ENCODE measurements at regions not wholly inside any gene's neighbourhood (a gene's known extent, or its start where the extent isn't known, plus 50 kb on each side); places are given as distances from the start of the nearest gene placed in this dataset.

GRCh38 chr9:102038006-102038405 is 299.6 kb upstream of the GRIN3A start:
- H3K4me3 Mint-ChIP-seq: no peak overlapping the region
- no peak for DNase-seq (ENCODE audit: low spot score)
- no peaks in the 10 kb centered on the region for H3K27me3 Mint-ChIP-seq (ENCODE audit: insufficient read depth)
- H3K27ac Mint-ChIP-seq: no peak overlapping the region
- no peaks in the 10 kb centered on the region for H3K4me1 Mint-ChIP-seq (ENCODE audit: low read depth)
- H3K36me3 Mint-ChIP-seq (ENCODE audit: low read depth): no peaks in the 10 kb centered on the region
- intact Hi-C loops (cut with micrococcal nuclease): no loop called here
- H3K9me3 Mint-ChIP-seq: no peaks in the 10 kb centered on the region

GRCh38 chr9:102035929-102036328 is 297.5 kb upstream of the GRIN3A start:
- no peak for DNase-seq (ENCODE audit: low spot score)
- no peak overlapping the region for H3K27ac Mint-ChIP-seq
- intact Hi-C loops (cut with micrococcal nuclease): no loop called here
- no peaks in the 10 kb centered on the region for H3K27me3 Mint-ChIP-seq (ENCODE audit: insufficient read depth)
- H3K9me3 Mint-ChIP-seq: no peaks in the 10 kb centered on the region
- no peak overlapping the region for H3K4me3 Mint-ChIP-seq
- H3K4me1 Mint-ChIP-seq (ENCODE audit: low read depth): no peaks in the 10 kb centered on the region
- H3K36me3 Mint-ChIP-seq (ENCODE audit: low read depth): no peaks in the 10 kb centered on the region

DNA sequence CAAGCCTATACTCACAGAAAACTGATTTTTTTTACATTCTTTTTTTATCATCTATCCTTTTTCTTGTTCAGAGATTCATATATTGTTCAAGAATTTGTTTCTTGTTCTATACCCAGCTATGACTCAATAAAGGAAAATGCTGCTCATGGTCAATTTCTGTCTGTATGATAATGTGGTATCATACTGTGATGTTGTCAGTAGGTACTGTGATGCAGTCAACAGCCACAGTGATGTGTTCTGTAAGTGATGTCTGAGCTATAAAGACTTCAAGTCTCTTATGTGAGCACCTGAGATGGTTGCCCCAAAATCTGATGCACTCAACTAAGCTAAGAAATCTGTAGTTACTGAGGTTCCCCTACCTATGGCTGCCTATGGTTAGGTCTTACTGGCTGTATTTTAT is 294.2 kb upstream of the GRIN3A start:
- H3K4me1 Mint-ChIP-seq (ENCODE audit: low read depth): no peaks in the 10 kb centered on the region
- no peak overlapping the region for H3K4me3 Mint-ChIP-seq
- H3K27me3 Mint-ChIP-seq (ENCODE audit: insufficient read depth): no peaks in the 10 kb centered on the region
- H3K9me3 Mint-ChIP-seq: no peaks in the 10 kb centered on the region
- intact Hi-C loops (cut with micrococcal nuclease): no loop called here
- no peak for DNase-seq (ENCODE audit: low spot score)
- no peaks in the 10 kb centered on the region for H3K36me3 Mint-ChIP-seq (ENCODE audit: low read depth)
- no peak overlapping the region for H3K27ac Mint-ChIP-seq

GRCh38 chr9:102000956-102001355 is 262.5 kb upstream of the GRIN3A start:
- H3K4me1 Mint-ChIP-seq (ENCODE audit: low read depth): no peaks in the 10 kb centered on the region
- no peaks in the 10 kb centered on the region for H3K27me3 Mint-ChIP-seq (ENCODE audit: insufficient read depth)
- intact Hi-C loops (cut with micrococcal nuclease): no loop called here
- H3K27ac Mint-ChIP-seq: no peak overlapping the region
- H3K36me3 Mint-ChIP-seq (ENCODE audit: low read depth): no peaks in the 10 kb centered on the region
- H3K4me3 Mint-ChIP-seq: no peak overlapping the region
- no peaks in the 10 kb centered on the region for H3K9me3 Mint-ChIP-seq
- DNase-seq (ENCODE audit: low spot score): no peak

DNA sequence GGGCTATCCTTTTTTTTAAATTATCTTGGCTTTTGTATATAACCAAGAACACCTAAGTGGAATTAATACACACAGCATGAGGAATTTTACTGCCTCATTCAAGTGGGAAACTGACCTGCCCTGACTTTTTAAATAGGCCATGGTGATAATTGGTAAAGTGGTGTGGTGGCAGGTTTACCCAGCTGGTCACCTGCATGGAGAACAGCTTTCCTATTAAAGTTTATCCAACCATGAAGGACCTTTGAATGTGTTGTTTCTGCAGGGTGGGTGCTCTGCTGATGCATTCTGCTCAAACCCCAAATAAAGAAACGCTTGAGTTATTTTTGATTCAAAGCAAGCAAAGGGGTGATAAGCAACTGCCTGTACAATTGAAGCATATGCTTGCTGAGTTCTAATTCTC is 261.0 kb upstream of the GRIN3A start:
- Mint-ChIP-seq H3K27me3 (ENCODE audit: insufficient read depth) (no peaks in the 10 kb centered on the region), H3K4me3 (no peak overlapping the region), H3K4me1 (ENCODE audit: low read depth) (no peaks in the 10 kb centered on the region), H3K27ac (no peak overlapping the region), H3K36me3 (ENCODE audit: low read depth) (no peaks in the 10 kb centered on the region), H3K9me3 (no peaks in the 10 kb centered on the region)
- no peak for DNase-seq (ENCODE audit: low spot score)
- intact Hi-C loops (cut with micrococcal nuclease): no loop called here

- H3K4me1 Mint-ChIP-seq (ENCODE audit: low read depth): no peaks in the 10 kb centered on the region
- intact Hi-C loops (cut with micrococcal nuclease): no loop called here
- no peak for DNase-seq (ENCODE audit: low spot score)
- no peaks in the 10 kb centered on the region for H3K36me3 Mint-ChIP-seq (ENCODE audit: low read depth)
- no peaks in the 10 kb centered on the region for H3K27me3 Mint-ChIP-seq (ENCODE audit: insufficient read depth)
- H3K4me3 Mint-ChIP-seq: no peak overlapping the region
- no peak overlapping the region for H3K27ac Mint-ChIP-seq
- no peaks in the 10 kb centered on the region for H3K9me3 Mint-ChIP-seq
Measured at GRCh38 chr9:101995231-101995630, 256.8 kb upstream of the GRIN3A start.

DNA sequence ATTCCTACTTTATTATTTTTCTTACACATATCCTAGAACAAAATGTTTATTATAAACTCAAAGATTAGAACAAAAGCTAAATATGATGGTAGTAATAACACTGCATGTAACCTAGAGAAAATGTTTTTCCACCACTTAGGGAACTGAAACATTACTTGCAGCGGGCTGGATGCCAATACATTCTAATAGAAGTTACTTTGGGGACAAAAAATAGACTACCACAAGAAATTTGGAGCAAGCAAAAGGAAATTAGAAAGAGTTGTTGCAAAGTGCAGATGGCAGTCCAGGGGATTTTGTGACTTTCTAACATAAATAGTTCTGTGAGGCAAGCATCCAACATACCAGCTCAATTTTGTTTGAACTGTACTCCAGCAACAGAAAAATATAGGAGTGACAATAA is 255.3 kb upstream of the GRIN3A start:
- Mint-ChIP-seq H3K36me3 (ENCODE audit: low read depth) (no peaks in the 10 kb centered on the region), H3K27ac (no peak overlapping the region), H3K9me3 (no peaks in the 10 kb centered on the region), H3K27me3 (ENCODE audit: insufficient read depth) (no peaks in the 10 kb centered on the region), H3K4me3 (no peak overlapping the region), H3K4me1 (ENCODE audit: low read depth) (no peaks in the 10 kb centered on the region)
- intact Hi-C loops (cut with micrococcal nuclease): no loop called here
- DNase-seq (ENCODE audit: low spot score): no peak

DNA sequence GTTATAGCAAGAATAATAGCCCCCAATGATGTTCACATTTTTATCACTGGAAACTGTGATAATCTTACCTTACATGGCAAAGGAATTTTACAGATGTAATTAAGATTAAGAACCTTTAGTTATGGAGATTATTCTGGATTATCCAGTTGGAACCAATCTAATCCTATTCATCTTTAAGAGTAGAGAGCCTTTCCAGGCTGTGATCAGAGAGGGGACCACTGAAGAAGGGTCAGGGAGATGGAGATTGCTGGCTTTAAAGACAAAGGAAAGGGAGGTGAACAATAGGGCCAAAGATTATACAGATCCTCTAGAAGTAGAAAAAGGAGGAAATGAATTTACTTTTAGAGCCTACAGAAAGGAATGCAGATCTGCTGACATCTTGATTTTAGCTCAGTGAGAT is 253.5 kb upstream of the GRIN3A start:
- Mint-ChIP-seq H3K9me3 (no peaks in the 10 kb centered on the region), H3K27ac (no peak overlapping the region), H3K4me3 (no peak overlapping the region), H3K36me3 (ENCODE audit: low read depth) (no peaks in the 10 kb centered on the region), H3K4me1 (ENCODE audit: low read depth) (no peaks in the 10 kb centered on the region), H3K27me3 (ENCODE audit: insufficient read depth) (no peaks in the 10 kb centered on the region)
- intact Hi-C loops (cut with micrococcal nuclease): no loop called here
- no peak for DNase-seq (ENCODE audit: low spot score)

GRCh38 chr9:101977614-101978210 is 239.3 kb upstream of the GRIN3A start:
- Mint-ChIP-seq H3K4me3 (no peak overlapping the region), H3K9me3 (no peaks in the 10 kb centered on the region), H3K27ac (no peak overlapping the region), H3K27me3 (ENCODE audit: insufficient read depth) (no peaks in the 10 kb centered on the region), H3K36me3 (ENCODE audit: low read depth) (no peaks in the 10 kb centered on the region), H3K4me1 (ENCODE audit: low read depth) (no peaks in the 10 kb centered on the region)
- DNase-seq (ENCODE audit: low spot score): no peak
- intact Hi-C loops (cut with micrococcal nuclease): no loop called here

GRCh38 chr9:101970609-101971008 is 232.2 kb upstream of the GRIN3A start:
- H3K4me3 Mint-ChIP-seq: no peak overlapping the region
- no peaks in the 10 kb centered on the region for H3K27me3 Mint-ChIP-seq (ENCODE audit: insufficient read depth)
- no peaks in the 10 kb centered on the region for H3K36me3 Mint-ChIP-seq (ENCODE audit: low read depth)
- no peaks in the 10 kb centered on the region for H3K4me1 Mint-ChIP-seq (ENCODE audit: low read depth)
- H3K9me3 Mint-ChIP-seq: no peaks in the 10 kb centered on the region
- intact Hi-C loops (cut with micrococcal nuclease): no loop called here
- no peak for DNase-seq (ENCODE audit: low spot score)
- H3K27ac Mint-ChIP-seq: no peak overlapping the region

DNA sequence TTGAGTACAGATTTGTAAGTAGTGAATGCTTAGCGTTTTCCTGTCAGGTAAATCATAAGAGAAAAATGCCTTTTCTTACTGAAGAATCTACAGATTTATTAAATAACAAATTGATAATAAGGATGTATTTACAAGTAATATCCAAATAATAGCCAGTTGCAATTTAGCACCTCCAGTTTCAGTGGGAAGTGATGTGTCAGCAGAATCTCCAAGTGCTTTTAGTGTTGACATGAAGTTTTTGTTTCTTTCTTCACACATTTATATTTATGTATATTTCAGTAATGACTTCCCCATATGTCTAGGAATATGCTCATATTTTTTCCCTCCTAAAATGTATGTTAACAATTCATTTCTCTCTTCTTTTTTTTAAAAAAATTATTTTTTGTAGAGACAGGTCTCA is 229.9 kb upstream of the GRIN3A start:
- H3K4me3 Mint-ChIP-seq: no peak overlapping the region
- H3K4me1 Mint-ChIP-seq (ENCODE audit: low read depth): no peaks in the 10 kb centered on the region
- intact Hi-C loops (cut with micrococcal nuclease): no loop called here
- H3K27me3 Mint-ChIP-seq (ENCODE audit: insufficient read depth): no peaks in the 10 kb centered on the region
- no peak for DNase-seq (ENCODE audit: low spot score)
- H3K27ac Mint-ChIP-seq: no peak overlapping the region
- no peaks in the 10 kb centered on the region for H3K36me3 Mint-ChIP-seq (ENCODE audit: low read depth)
- H3K9me3 Mint-ChIP-seq: no peaks in the 10 kb centered on the region

DNA sequence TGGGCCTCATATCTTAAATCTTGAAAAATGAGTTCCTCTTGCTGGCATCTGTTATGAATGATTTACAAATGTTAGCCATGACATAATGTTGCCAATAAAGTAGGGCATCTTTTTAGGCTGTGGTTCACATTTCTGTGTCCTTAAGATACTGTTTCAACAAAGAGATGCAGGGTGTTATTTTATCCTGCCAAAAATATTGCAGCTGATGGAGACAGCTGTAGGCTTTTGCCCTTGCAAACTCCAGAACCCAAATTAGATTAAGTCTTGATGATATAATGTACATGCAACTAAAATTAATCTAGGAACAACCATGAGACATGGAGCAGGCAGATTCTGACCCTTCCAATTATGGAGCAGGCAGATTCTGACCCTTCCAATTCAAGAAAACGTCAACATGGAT is 228.2 kb upstream of the GRIN3A start:
- no peaks in the 10 kb centered on the region for H3K27me3 Mint-ChIP-seq (ENCODE audit: insufficient read depth)
- no peaks in the 10 kb centered on the region for H3K4me1 Mint-ChIP-seq (ENCODE audit: low read depth)
- intact Hi-C loops (cut with micrococcal nuclease): no loop called here
- no peak overlapping the region for H3K4me3 Mint-ChIP-seq
- no peaks in the 10 kb centered on the region for H3K9me3 Mint-ChIP-seq
- no peak for DNase-seq (ENCODE audit: low spot score)
- H3K36me3 Mint-ChIP-seq (ENCODE audit: low read depth): no peaks in the 10 kb centered on the region
- no peak overlapping the region for H3K27ac Mint-ChIP-seq

GRCh38 chr9:101957705-101958104 is 219.3 kb upstream of the GRIN3A start:
- intact Hi-C loops (cut with micrococcal nuclease): no loop called here
- DNase-seq (ENCODE audit: low spot score): no peak
- Mint-ChIP-seq H3K4me3 (no peak overlapping the region), H3K27ac (no peak overlapping the region), H3K4me1 (ENCODE audit: low read depth) (no peaks in the 10 kb centered on the region), H3K9me3 (no peaks in the 10 kb centered on the region), H3K27me3 (ENCODE audit: insufficient read depth) (no peaks in the 10 kb centered on the region), H3K36me3 (ENCODE audit: low read depth) (no peaks in the 10 kb centered on the region)

- no peak overlapping the region for H3K4me3 Mint-ChIP-seq
- no peaks in the 10 kb centered on the region for H3K36me3 Mint-ChIP-seq (ENCODE audit: low read depth)
- H3K27ac Mint-ChIP-seq: no peak overlapping the region
- no peaks in the 10 kb centered on the region for H3K9me3 Mint-ChIP-seq
- no peak for DNase-seq (ENCODE audit: low spot score)
- no peaks in the 10 kb centered on the region for H3K27me3 Mint-ChIP-seq (ENCODE audit: insufficient read depth)
- H3K4me1 Mint-ChIP-seq (ENCODE audit: low read depth): no peaks in the 10 kb centered on the region
- intact Hi-C loops (cut with micrococcal nuclease): no loop called here
Measured at GRCh38 chr9:101951598-101951997, 213.2 kb upstream of the GRIN3A start.
